Gastrocnemius medialis (tissue), 4 donors: ENCODE measurements at regions not wholly inside any gene's neighbourhood (a gene's known extent, or its start where the extent isn't known, plus 50 kb on each side); places are given as distances from the start of the nearest gene placed in this dataset.

ENCODE experiments used
- POLR2A ChIP-seq, 2 donors: fragments of 450-650 bp; IDR thresholded peaks; one replicate each; pipeline ENCODE4 v1.6.1; 2017; ENCODE audit warnings: antibody characterized with exemption in 2 of 2, mild to moderate bottlenecking in 2 of 2, moderate library complexity in 2 of 2
- TF ChIP-seq, protein P1 (sequence below), 5 experiments: fragments of 450-650 bp in 3 of 5; fragments of 200-600 bp in 2 of 5; sonication (generic) in 2 of 5; IDR thresholded peaks in 4 of 5; conservative IDR thresholded peaks in 1 of 5; 1 replicate in 4 of 5; 2 replicates in 1 of 5; pipeline ENCODE4 v1.5.1; 2016 to 2019; ENCODE audit warnings: antibody characterized with exemption in 5 of 5, mild to moderate bottlenecking in 3 of 5, moderate library complexity in 3 of 5

DNA sequence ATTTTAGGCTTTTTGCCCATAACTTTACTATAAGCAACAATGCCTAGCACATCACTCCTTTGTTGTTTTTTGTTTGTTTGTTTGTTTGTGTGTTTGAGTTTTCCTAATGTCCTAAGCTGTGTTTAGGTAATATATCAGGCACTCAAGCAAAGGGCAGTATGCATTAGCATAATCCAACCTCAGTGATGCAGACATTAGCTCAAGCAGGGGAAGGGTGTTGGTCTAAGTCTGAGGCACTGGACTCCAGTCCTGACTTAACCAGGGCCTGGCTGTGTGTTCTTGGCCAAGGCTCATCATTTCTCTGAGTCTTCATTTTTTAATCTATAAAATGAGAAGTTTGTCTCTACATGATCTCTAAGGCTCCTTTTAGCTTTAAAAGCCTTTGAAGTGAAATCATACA, 65.9 kb upstream of the RFC3 start:
- TF ChIP-seq, protein P1, sequence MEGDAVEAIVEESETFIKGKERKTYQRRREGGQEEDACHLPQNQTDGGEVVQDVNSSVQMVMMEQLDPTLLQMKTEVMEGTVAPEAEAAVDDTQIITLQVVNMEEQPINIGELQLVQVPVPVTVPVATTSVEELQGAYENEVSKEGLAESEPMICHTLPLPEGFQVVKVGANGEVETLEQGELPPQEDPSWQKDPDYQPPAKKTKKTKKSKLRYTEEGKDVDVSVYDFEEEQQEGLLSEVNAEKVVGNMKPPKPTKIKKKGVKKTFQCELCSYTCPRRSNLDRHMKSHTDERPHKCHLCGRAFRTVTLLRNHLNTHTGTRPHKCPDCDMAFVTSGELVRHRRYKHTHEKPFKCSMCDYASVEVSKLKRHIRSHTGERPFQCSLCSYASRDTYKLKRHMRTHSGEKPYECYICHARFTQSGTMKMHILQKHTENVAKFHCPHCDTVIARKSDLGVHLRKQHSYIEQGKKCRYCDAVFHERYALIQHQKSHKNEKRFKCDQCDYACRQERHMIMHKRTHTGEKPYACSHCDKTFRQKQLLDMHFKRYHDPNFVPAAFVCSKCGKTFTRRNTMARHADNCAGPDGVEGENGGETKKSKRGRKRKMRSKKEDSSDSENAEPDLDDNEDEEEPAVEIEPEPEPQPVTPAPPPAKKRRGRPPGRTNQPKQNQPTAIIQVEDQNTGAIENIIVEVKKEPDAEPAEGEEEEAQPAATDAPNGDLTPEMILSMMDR (IDR thresholded peaks at IDR 0.05 in 4 of 5, conservative IDR thresholded peaks at IDR 0.05 in 1 of 5) = no peak
- no peak for TF ChIP-seq POLR2A (IDR thresholded peaks at IDR 0.05)
